DOHH2 (cell line): ENCODE measurements at regions not wholly inside any gene's neighbourhood (a gene's known extent, or its start where the extent isn't known, plus 50 kb on each side); places are given as distances from the start of the nearest gene placed in this dataset.

ENCODE experiments used
- EZH2phosphoT487 ChIP-seq: fragments of 200-600 bp; sonication (generic); IDR thresholded peaks from 2 replicates; pipeline ENCODE4 v1.6.1; 2017; ENCODE audit warnings: borderline replicate concordance, mild to moderate bottlenecking, antibody characterized with exemption, low read length, moderate library complexity, mixed read lengths
- TF ChIP-seq, protein P1 (sequence below): fragments of 200-600 bp; sonication (generic); IDR thresholded peaks from one replicate; pipeline ENCODE4 v1.5.1; 2014; ENCODE audit warnings: antibody characterized with exemption, mild to moderate bottlenecking, low read depth, low read length; ENCODE audit not compliant: poor library complexity, severe bottlenecking

DNA sequence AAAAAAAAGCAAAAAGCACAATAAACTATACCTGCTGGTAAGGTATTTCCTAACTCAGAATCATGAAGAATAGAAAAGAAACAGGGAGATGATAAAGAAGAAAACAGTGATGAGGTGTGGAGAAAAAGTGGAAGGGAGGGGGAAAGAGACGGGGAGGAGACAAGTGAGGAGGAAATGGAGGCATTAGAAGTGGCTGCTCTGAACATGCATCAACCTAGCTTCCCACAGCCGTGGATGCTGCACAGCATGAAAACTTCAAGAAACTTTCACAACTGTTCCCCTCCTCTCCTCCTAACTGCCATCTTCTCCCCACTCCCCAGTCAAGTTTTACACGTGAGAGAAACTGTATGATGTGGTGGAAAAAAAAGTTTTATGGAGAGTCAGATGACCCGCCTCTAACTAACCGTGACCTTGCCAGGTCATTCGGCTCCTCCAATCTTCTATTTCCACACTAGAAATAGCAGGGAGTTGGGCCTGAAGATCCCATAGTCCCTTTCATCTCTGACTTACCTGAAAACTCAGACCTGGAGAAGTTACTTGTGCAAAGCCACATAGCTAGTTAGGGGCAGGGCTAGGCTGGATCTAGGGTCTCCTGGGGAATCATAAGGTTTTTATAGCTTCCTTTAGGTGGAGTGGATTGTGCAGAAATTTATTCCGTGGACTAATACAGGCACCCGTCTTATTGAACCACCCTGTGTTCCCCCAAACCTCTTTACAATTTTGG, 461.9 kb downstream of the KLF5 start:
- TF ChIP-seq, protein P1, sequence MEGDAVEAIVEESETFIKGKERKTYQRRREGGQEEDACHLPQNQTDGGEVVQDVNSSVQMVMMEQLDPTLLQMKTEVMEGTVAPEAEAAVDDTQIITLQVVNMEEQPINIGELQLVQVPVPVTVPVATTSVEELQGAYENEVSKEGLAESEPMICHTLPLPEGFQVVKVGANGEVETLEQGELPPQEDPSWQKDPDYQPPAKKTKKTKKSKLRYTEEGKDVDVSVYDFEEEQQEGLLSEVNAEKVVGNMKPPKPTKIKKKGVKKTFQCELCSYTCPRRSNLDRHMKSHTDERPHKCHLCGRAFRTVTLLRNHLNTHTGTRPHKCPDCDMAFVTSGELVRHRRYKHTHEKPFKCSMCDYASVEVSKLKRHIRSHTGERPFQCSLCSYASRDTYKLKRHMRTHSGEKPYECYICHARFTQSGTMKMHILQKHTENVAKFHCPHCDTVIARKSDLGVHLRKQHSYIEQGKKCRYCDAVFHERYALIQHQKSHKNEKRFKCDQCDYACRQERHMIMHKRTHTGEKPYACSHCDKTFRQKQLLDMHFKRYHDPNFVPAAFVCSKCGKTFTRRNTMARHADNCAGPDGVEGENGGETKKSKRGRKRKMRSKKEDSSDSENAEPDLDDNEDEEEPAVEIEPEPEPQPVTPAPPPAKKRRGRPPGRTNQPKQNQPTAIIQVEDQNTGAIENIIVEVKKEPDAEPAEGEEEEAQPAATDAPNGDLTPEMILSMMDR, result no peak
- no peak for TF ChIP-seq EZH2phosphoT487
